NT2/D1 (cell line): ENCODE measurements at regions not wholly inside any gene's neighbourhood (a gene's known extent, or its start where the extent isn't known, plus 50 kb on each side); places are given as distances from the start of the nearest gene placed in this dataset.

Experiments
- SUZ12 ChIP-seq: IDR thresholded peaks from 2 replicates; pipeline ENCODE4 v1.6.1; 2011; ENCODE audit not compliant: insufficient read length, insufficient read depth; ENCODE audit errors: extremely low read depth
- YY1 ChIP-seq: IDR thresholded peaks from 2 replicates; pipeline ENCODE4 v1.6.1; 2011; ENCODE audit not compliant: insufficient read length, insufficient read depth
- ZNF274 ChIP-seq: IDR thresholded peaks from 2 replicates; pipeline ENCODE4 v1.6.1; 2011; ENCODE audit warnings: mild to moderate bottlenecking, low read depth, low read length

DNA sequence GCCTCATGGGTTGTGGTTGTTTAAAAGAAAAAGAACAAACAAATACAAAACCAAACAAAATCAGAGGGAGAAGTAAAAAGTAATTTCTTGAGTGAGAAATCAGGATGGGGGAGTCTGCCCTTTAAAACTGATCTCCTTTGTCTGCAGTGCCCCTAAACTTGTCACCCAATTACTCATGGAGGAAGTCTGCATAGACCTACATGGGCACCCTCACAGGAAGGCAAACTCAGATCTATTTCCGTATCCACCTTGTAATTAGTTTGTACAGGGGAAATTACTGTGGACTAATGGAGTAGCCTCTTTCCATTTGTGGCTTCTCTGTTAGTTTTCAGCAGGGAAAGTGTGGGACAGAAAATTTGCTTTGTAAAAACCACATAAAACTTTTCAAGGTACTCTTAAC lies 600.4 kb downstream of the ADGRL2 start:
- TF ChIP-seq SUZ12 (no peak), YY1 (no peak), ZNF274 (no peak)
